ENCODE measurements at regions not wholly inside any gene's neighbourhood (a gene's known extent, or its start where the extent isn't known, plus 50 kb on each side); places are given as distances from the start of the nearest gene placed in this dataset.

GRCh38 chr5:166367391-166367790 is 1924.1 kb upstream of the WWC1 start:
- no peaks in the 10 kb centered on the region for H3K27me3 ChIP-seq (replicated peaks in 1 of 4; ENCODE audit: control extremely low read depth in 1 of 4, control insufficient read depth in 3 of 4, insufficient read depth in 4 of 4, low read length in 3 of 4)
- ATAC-seq (ENCODE audit: low read depth) = no peak
- Mint-ChIP-seq H3K4me1 (no peaks in the 10 kb centered on the region), H3K4me3 (no peak overlapping the region), H3K27me3 (no peaks in the 10 kb centered on the region), H3K27ac (no peak overlapping the region), H3K9me3 (ENCODE audit: insufficient read depth) (no peaks in the 10 kb centered on the region)
- H4K20me1 ChIP-seq (ENCODE audit: control insufficient read depth, insufficient read depth, low read length, poor library complexity, severe bottlenecking) = no peaks in the 10 kb centered on the region
- H3K79me2 ChIP-seq (ENCODE audit: control insufficient read depth, insufficient read depth, low read length) = no peaks in the 10 kb centered on the region
- no peaks in the 10 kb centered on the region for H3K36me3 ChIP-seq (replicated peaks in 1 of 2; ENCODE audit: control extremely low read depth in 1 of 2, control insufficient read depth in 1 of 2, extremely low read depth in 1 of 2, insufficient read depth in 2 of 2, low read length in 1 of 2)
- H3K4me1 ChIP-seq (ENCODE audit: control insufficient read depth in 2 of 2, insufficient read depth in 2 of 2, low read length in 2 of 2) = no peaks in the 10 kb centered on the region
- 86% methylated on average over 1 of the region's 1 CpG for WGBS (ENCODE audit: insufficient coverage)
- no peak overlapping the region for H3K4me2 ChIP-seq (replicated peaks; ENCODE audit: low read depth, low read length, poor library complexity, severe bottlenecking)
- no peaks in the 10 kb centered on the region for H3K9me3 ChIP-seq (ENCODE audit: control extremely low read depth in 1 of 3, control insufficient read depth in 2 of 3, insufficient read depth in 1 of 3, low read length in 2 of 3)
- no peak overlapping the region for H3K9ac ChIP-seq (ENCODE audit: low read length)
- CTCF ChIA-PET = no interaction called here
- no peak overlapping the region for H3K27ac ChIP-seq (ENCODE audit: low read length in 2 of 2)
- POLR2A ChIA-PET = no interaction called here
- TF ChIP-seq EZH2 (IDR thresholded peaks at IDR 0.05; ENCODE audit: borderline replicate concordance, insufficient read depth, low read depth, low read length, poor library complexity, severe bottlenecking) = no peak
- TF ChIP-seq CTCF (IDR thresholded peaks at IDR 0.05) = no peak
- intact Hi-C loops (cut with micrococcal nuclease) = no loop called here
- H3K4me3 ChIP-seq (ENCODE audit: control extremely low read depth in 1 of 5, extremely low read depth in 1 of 5, insufficient read depth in 1 of 5, low read depth in 2 of 5, low read length in 4 of 5) = no peak overlapping the region
- no peak for DNase-seq
- H2AFZ ChIP-seq (ENCODE audit: insufficient read depth, low read depth, low read length, poor library complexity, severe bottlenecking) = no peak overlapping the region

- Histone ChIP-seq H3K9me3 (ENCODE audit: control extremely low read depth in 1 of 3, control insufficient read depth in 2 of 3, insufficient read depth in 1 of 3, low read length in 2 of 3) (no peaks in the 10 kb centered on the region), H3K4me2 (replicated peaks; ENCODE audit: low read depth, low read length, poor library complexity, severe bottlenecking) (no peak overlapping the region), H4K20me1 (ENCODE audit: control insufficient read depth, insufficient read depth, low read length, poor library complexity, severe bottlenecking) (no peaks in the 10 kb centered on the region), H3K4me1 (ENCODE audit: control insufficient read depth in 2 of 2, insufficient read depth in 2 of 2, low read length in 2 of 2) (no peaks in the 10 kb centered on the region), H3K27me3 (replicated peaks in 1 of 4; ENCODE audit: control extremely low read depth in 1 of 4, control insufficient read depth in 3 of 4, insufficient read depth in 4 of 4, low read length in 3 of 4) (no peaks in the 10 kb centered on the region), H3K27ac (ENCODE audit: low read length in 2 of 2) (no peak overlapping the region), H2AFZ (ENCODE audit: insufficient read depth, low read depth, low read length, poor library complexity, severe bottlenecking) (no peak overlapping the region), H3K9ac (ENCODE audit: low read length) (no peak overlapping the region), H3K79me2 (ENCODE audit: control insufficient read depth, insufficient read depth, low read length) (no peaks in the 10 kb centered on the region), H3K36me3 (replicated peaks in 1 of 2; ENCODE audit: control extremely low read depth in 1 of 2, control insufficient read depth in 1 of 2, extremely low read depth in 1 of 2, insufficient read depth in 2 of 2, low read length in 1 of 2) (no peaks in the 10 kb centered on the region), H3K4me3 (ENCODE audit: control extremely low read depth in 1 of 5, extremely low read depth in 1 of 5, insufficient read depth in 1 of 5, low read depth in 2 of 5, low read length in 4 of 5) (no peak overlapping the region)
- Mint-ChIP-seq H3K9me3 (ENCODE audit: insufficient read depth) (no peaks in the 10 kb centered on the region), H3K27ac (no peak overlapping the region), H3K27me3 (no peaks in the 10 kb centered on the region), H3K4me1 (no peaks in the 10 kb centered on the region), H3K4me3 (no peak overlapping the region)
- ATAC-seq (ENCODE audit: low read depth) (no peak), DNase-seq (no peak)
- TF ChIP-seq EZH2 (IDR thresholded peaks at IDR 0.05; ENCODE audit: borderline replicate concordance, insufficient read depth, low read depth, low read length, poor library complexity, severe bottlenecking) = no peak
- WGBS (ENCODE audit: insufficient coverage) = no CpG with 5 or more reads among the region's 2 CpGs
- CTCF ChIA-PET = no interaction called here
- intact Hi-C loops (cut with micrococcal nuclease) = no loop called here
- POLR2A ChIA-PET = no interaction called here
Measured at GRCh38 chr5:166369346-166369745, 1922.1 kb upstream of the WWC1 start.
